Heart left ventricle (tissue), 13 donors: ENCODE measurements at regions not wholly inside any gene's neighbourhood (a gene's known extent, or its start where the extent isn't known, plus 50 kb on each side); places are given as distances from the start of the nearest gene placed in this dataset.

Experiments
- CTCF ChIP-seq, 12 donors: fragments of 200-600 bp; sonication (generic) in 4 of 12; IDR thresholded peaks; one replicate each; pipeline versions ENCODE4 v1.5.0 to v1.8.0; 2018 to 2022; ENCODE audit warnings: antibody characterized with exemption in 12 of 12, mild to moderate bottlenecking in 5 of 12
- POLR2A ChIP-seq, 2 donors: fragments of 450-650 bp; IDR thresholded peaks; one replicate each; pipeline ENCODE4 v1.6.1; 2017; ENCODE audit warnings: antibody characterized with exemption in 2 of 2, mild to moderate bottlenecking in 2 of 2, moderate library complexity in 2 of 2
- donor health status: ischemic (EF 13 %, LVEDD 7.1; RV severe dilation, severe dysfunction).
- donor health status: DM: no; HTN: yes; CAD: no.
- donor health status: DM: no; HTN: no; CAD: no.
- donor health status: ischemic (EF 25% LVEDD 6.9; RV normal size, moderate dysfunction).
- donor health status: ischemic (EF 25% LVEDD 5.7; RV mildly dilated, moderate dysfunction).
- donor health status: ischemic (EF 35%, LVEDD 5.7; RV mildly dilated, moderate dysfunction).
- donor health status: nonischemic (EF 11% LVEDD 7.7; RV severe dilation, severe dysfunction).
- donor health status: DM: yes; HTN: yes; CAD: no.
- donor health status: PGD.
- donor health status: ischemic (EF 29% LVEDD 5.4; RV normal size, mild dysfunction).
- donor health status: nonischemic (EF 23%, LVEDD 6.1; RV moderate dilation, normal function).

- TF ChIP-seq CTCF (IDR thresholded peaks at IDR 0.05), result no peak
- TF ChIP-seq POLR2A (IDR thresholded peaks at IDR 0.05), result no peak
These were observed 172.4 kb downstream of the PSMG1 start for GRCh38 chr21:39010629-39011404.
